ENCODE measurements at regions not wholly inside any gene's neighbourhood (a gene's known extent, or its start where the extent isn't known, plus 50 kb on each side); places are given as distances from the start of the nearest gene placed in this dataset.

DNA sequence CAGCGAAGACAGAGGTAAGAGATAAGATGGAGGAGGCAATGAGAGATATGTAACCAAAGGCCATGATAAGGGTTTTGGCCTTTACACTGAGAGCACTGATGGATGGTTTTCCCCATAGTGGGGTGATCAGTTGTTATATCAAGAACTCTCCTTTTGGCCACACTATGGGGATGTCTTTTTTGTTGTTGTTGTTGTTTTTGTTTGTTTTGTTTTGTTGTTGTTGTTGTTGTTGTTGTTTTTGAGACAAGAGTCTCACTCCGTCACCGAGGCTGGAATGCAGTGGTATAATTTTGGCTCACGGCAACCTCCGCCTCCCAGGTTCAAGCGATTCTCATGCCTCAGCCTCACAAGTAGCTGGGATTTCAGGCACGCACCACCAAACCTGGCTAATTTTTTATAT is 244.8 kb upstream of the DYNLRB2 start:
- no peaks in the 10 kb centered on the region for H3K4me1 ChIP-seq (ENCODE audit: insufficient read depth, low read length, poor library complexity, severe bottlenecking)
- intact Hi-C loops (cut with micrococcal nuclease; ENCODE audit: unreplicated experiment) = no loop called here
- no peak for DNase-seq (ENCODE audit: low spot score)
- no peaks in the 10 kb centered on the region for H3K27me3 ChIP-seq (replicated peaks; ENCODE audit: insufficient read depth, low read depth, low read length, poor library complexity)
- no TSS peak for BruUV-seq (replicated peaks)
- no peak overlapping the region for H3K4me3 ChIP-seq (ENCODE audit: low read depth, low read length, poor library complexity, severe bottlenecking)
- no peaks in the 10 kb centered on the region for H3K36me3 ChIP-seq (ENCODE audit: insufficient read depth, low read length, poor library complexity, severe bottlenecking)
- H3K9me3 ChIP-seq (ENCODE audit: low read depth, low read length, poor library complexity, severe bottlenecking) = no peaks in the 10 kb centered on the region
- ChIA-PET CTCF (no interaction called here), POLR2A (ENCODE audit: low non-redundant PET) (no interaction called here)
- TF ChIP-seq EZH2 (IDR thresholded peaks at IDR 0.05; ENCODE audit: borderline replicate concordance, low read depth, low read length, poor library complexity, severe bottlenecking) = no peak
- TF ChIP-seq, protein P1, sequence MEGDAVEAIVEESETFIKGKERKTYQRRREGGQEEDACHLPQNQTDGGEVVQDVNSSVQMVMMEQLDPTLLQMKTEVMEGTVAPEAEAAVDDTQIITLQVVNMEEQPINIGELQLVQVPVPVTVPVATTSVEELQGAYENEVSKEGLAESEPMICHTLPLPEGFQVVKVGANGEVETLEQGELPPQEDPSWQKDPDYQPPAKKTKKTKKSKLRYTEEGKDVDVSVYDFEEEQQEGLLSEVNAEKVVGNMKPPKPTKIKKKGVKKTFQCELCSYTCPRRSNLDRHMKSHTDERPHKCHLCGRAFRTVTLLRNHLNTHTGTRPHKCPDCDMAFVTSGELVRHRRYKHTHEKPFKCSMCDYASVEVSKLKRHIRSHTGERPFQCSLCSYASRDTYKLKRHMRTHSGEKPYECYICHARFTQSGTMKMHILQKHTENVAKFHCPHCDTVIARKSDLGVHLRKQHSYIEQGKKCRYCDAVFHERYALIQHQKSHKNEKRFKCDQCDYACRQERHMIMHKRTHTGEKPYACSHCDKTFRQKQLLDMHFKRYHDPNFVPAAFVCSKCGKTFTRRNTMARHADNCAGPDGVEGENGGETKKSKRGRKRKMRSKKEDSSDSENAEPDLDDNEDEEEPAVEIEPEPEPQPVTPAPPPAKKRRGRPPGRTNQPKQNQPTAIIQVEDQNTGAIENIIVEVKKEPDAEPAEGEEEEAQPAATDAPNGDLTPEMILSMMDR (conservative IDR thresholded peaks at IDR 0.05; ENCODE audit: low read depth, low read length) = no peak
- no peak overlapping the region for H3K27ac ChIP-seq (ENCODE audit: low read depth, low read length, poor library complexity, severe bottlenecking)

- no peaks in the 10 kb centered on the region for H3K36me3 ChIP-seq (ENCODE audit: insufficient read depth, low read length, poor library complexity, severe bottlenecking)
- intact Hi-C loops (cut with micrococcal nuclease; ENCODE audit: unreplicated experiment) = no loop called here
- H3K9me3 ChIP-seq (ENCODE audit: low read depth, low read length, poor library complexity, severe bottlenecking) = no peaks in the 10 kb centered on the region
- no peak for DNase-seq (ENCODE audit: low spot score)
- POLR2A ChIA-PET (ENCODE audit: low non-redundant PET) = no interaction called here
- no peak overlapping the region for H3K27ac ChIP-seq (ENCODE audit: low read depth, low read length, poor library complexity, severe bottlenecking)
- H3K4me3 ChIP-seq (ENCODE audit: low read depth, low read length, poor library complexity, severe bottlenecking) = no peak overlapping the region
- TF ChIP-seq EZH2 (IDR thresholded peaks at IDR 0.05; ENCODE audit: borderline replicate concordance, low read depth, low read length, poor library complexity, severe bottlenecking) = no peak
- TF ChIP-seq, protein P1 (conservative IDR thresholded peaks at IDR 0.05; ENCODE audit: low read depth, low read length) = no peak
- no TSS peak for BruUV-seq (replicated peaks)
- H3K27me3 ChIP-seq (replicated peaks; ENCODE audit: insufficient read depth, low read depth, low read length, poor library complexity) = no peaks in the 10 kb centered on the region
- CTCF ChIA-PET = no interaction called here
- H3K4me1 ChIP-seq (ENCODE audit: insufficient read depth, low read length, poor library complexity, severe bottlenecking) = no peaks in the 10 kb centered on the region
Measured at GRCh38 chr16:80294172-80294571, 246.6 kb upstream of the DYNLRB2 start.

DNA sequence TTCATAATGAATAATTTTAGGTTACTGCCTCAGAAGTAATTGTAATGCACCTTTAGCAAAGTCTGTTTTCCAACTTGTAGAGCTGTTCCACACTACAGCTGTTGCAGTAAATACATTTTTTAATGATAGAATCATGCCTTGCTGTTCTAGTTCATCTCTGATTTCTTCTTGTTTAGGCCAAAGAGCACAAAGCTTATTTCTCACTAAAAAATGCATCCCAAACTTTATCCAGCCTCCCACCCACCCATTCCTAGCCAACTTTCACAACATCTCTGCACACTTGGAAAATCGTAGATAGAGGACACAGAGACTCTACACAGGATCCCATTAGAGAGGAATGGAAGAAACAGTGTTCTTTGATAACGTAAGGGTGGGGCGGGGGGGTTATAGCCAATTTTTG is 252.2 kb upstream of the DYNLRB2 start:
- Histone ChIP-seq H3K36me3 (ENCODE audit: insufficient read depth, low read length, poor library complexity, severe bottlenecking) (no peaks in the 10 kb centered on the region), H3K9me3 (ENCODE audit: low read depth, low read length, poor library complexity, severe bottlenecking) (no peaks in the 10 kb centered on the region), H3K4me1 (ENCODE audit: insufficient read depth, low read length, poor library complexity, severe bottlenecking) (no peaks in the 10 kb centered on the region), H3K27me3 (replicated peaks; ENCODE audit: insufficient read depth, low read depth, low read length, poor library complexity) (no peaks in the 10 kb centered on the region), H3K27ac (ENCODE audit: low read depth, low read length, poor library complexity, severe bottlenecking) (no peak overlapping the region), H3K4me3 (ENCODE audit: low read depth, low read length, poor library complexity, severe bottlenecking) (no peak overlapping the region)
- no peak for DNase-seq (ENCODE audit: low spot score)
- POLR2A ChIA-PET (ENCODE audit: low non-redundant PET) = no interaction called here
- no TSS peak for BruUV-seq (replicated peaks)
- CTCF ChIA-PET = no interaction called here
- TF ChIP-seq EZH2 (IDR thresholded peaks at IDR 0.05; ENCODE audit: borderline replicate concordance, low read depth, low read length, poor library complexity, severe bottlenecking) = no peak
- TF ChIP-seq, protein P1 (conservative IDR thresholded peaks at IDR 0.05; ENCODE audit: low read depth, low read length) = no peak
- intact Hi-C loops (cut with micrococcal nuclease; ENCODE audit: unreplicated experiment) = no loop called here
